RWPE1 (cell line): ENCODE measurements at regions not wholly inside any gene's neighbourhood (a gene's known extent, or its start where the extent isn't known, plus 50 kb on each side); places are given as distances from the start of the nearest gene placed in this dataset.

Experiments
- CTCF ChIA-PET: fragments of 350-600 bp; sonication (Branson Sonifier 250); formaldehyde crosslinking; extraction: SDS; loops from one replicate; lab custom pipeline; 2021; lab: Yijun Ruan, JAX
- POLR2A ChIA-PET: fragments of 400-600 bp; formaldehyde crosslinking; extraction: SDS; loops from one replicate; lab custom pipeline; 2020; ENCODE audit warnings: antibody characterized with exemption; ENCODE audit not compliant: low non-redundant PET; lab: Yijun Ruan, JAX
- DNase-seq: peaks from one replicate; pipeline ENCODE4 v3.0.0; 2012; ENCODE audit warnings: low spot score
- H3K27ac ChIP-seq: fragments of 450-650 bp; 2 replicates; pipeline ENCODE4 v1.5.1; 2017
- CTCF ChIP-seq: fragments of 450-650 bp; conservative IDR thresholded peaks from 2 replicates; pipeline ENCODE4 v1.5.1; 2017; ENCODE audit warnings: low read depth, mild to moderate bottlenecking

GRCh38 chr9:135324329-135324728 is 155.3 kb upstream of the PPP1R26 start:
- H3K27ac ChIP-seq: no peak overlapping the region
- CTCF ChIA-PET: no interaction called here
- DNase-seq: no peak
- POLR2A ChIA-PET: no interaction called here
- TF ChIP-seq CTCF: no peak

- ChIA-PET CTCF (interaction anchor here (0.8 kb wide), 1 partner anchor 16 kb away, joined by 3 read pairs; no protein-coding TSS in a partner anchor), POLR2A (no interaction called here)
- no peak for DNase-seq
- H3K27ac ChIP-seq: no peak overlapping the region
- no peak for TF ChIP-seq CTCF
Observed at GRCh38 chr9:135326141-135326540, 153.4 kb upstream of the PPP1R26 start.

GRCh38 chr9:135326633-135327152 is 152.9 kb upstream of the PPP1R26 start:
- H3K27ac ChIP-seq: no peak overlapping the region
- CTCF ChIA-PET: no interaction called here
- POLR2A ChIA-PET: no interaction called here
- no peak for TF ChIP-seq CTCF
- DNase-seq: no peak

- no peak for TF ChIP-seq CTCF
- ChIA-PET POLR2A (no interaction called here), CTCF (no interaction called here)
- DNase-seq: no peak
- H3K27ac ChIP-seq: no peak overlapping the region
Observed at GRCh38 chr9:135328485-135329417, 150.8 kb upstream of the PPP1R26 start.

- H3K27ac ChIP-seq: no peak overlapping the region
- CTCF ChIA-PET: no interaction called here
- no peak for TF ChIP-seq CTCF
- DNase-seq: no peak
- POLR2A ChIA-PET: no interaction called here
Observed at GRCh38 chr9:135329571-135330306, 149.8 kb upstream of the PPP1R26 start.

- ChIA-PET CTCF (no interaction called here), POLR2A (no interaction called here)
- TF ChIP-seq CTCF: no peak
- DNase-seq: no peak
- H3K27ac ChIP-seq: no peak overlapping the region
Observed at GRCh38 chr9:135330307-135330631, 149.3 kb upstream of the PPP1R26 start.
